ENCODE measurements at regions not wholly inside any gene's neighbourhood (a gene's known extent, or its start where the extent isn't known, plus 50 kb on each side); places are given as distances from the start of the nearest gene placed in this dataset.
"Not testable (repeated sequence)": the region's sequence is repeated elsewhere in the genome, so short reads cannot be mapped to it uniquely, and the experiment has no call there.

- Histone ChIP-seq H3K9me3 (ENCODE audit: severe bottlenecking) (no peaks in the 10 kb centered on the region), H3K27me3 (ENCODE audit: insufficient read depth, low read depth, severe bottlenecking) (no peaks in the 10 kb centered on the region), H3K4me3 (ENCODE audit: low read depth, low read length) (no peak overlapping the region), H3K36me3 (no peaks in the 10 kb centered on the region), H3K27ac (no peak overlapping the region)
- DNase-seq = no peak
- TF ChIP-seq CTCF (IDR thresholded peaks at IDR 0.05; ENCODE audit: low read depth, low read length) = no peak
These were observed 110.2 kb upstream of the EGFLAM start for GRCh38 chr5:38148021-38148625.

GRCh38 chr5:38143384-38143783 is 115.0 kb upstream of the EGFLAM start:
- no peak for DNase-seq
- Histone ChIP-seq H3K27ac (no peak overlapping the region), H3K27me3 (ENCODE audit: insufficient read depth, low read depth, severe bottlenecking) (no peaks in the 10 kb centered on the region), H3K9me3 (ENCODE audit: severe bottlenecking) (no peaks in the 10 kb centered on the region), H3K36me3 (no peaks in the 10 kb centered on the region), H3K4me3 (ENCODE audit: low read depth, low read length) (no peak overlapping the region)
- no peak for TF ChIP-seq CTCF (IDR thresholded peaks at IDR 0.05; ENCODE audit: low read depth, low read length)

- H3K27me3 ChIP-seq (ENCODE audit: insufficient read depth, low read depth, severe bottlenecking) = no peaks in the 10 kb centered on the region
- DNase-seq = no peak
These were observed 116.7 kb upstream of the EGFLAM start for GRCh38 chr5:38141665-38142064.

GRCh38 chr5:38138574-38138973 is 119.8 kb upstream of the EGFLAM start:
- no peak overlapping the region for H3K27ac ChIP-seq
- no peak for DNase-seq
- H3K4me3 ChIP-seq (ENCODE audit: low read depth, low read length) = no peak overlapping the region
- no peaks in the 10 kb centered on the region for H3K27me3 ChIP-seq (ENCODE audit: insufficient read depth, low read depth, severe bottlenecking)
- TF ChIP-seq CTCF (IDR thresholded peaks at IDR 0.05; ENCODE audit: low read depth, low read length) = no peak
- no peaks in the 10 kb centered on the region for H3K36me3 ChIP-seq
- H3K9me3 ChIP-seq (ENCODE audit: severe bottlenecking) = no peaks in the 10 kb centered on the region

More at GRCh38 chr5:38141665-38142064, 116.7 kb upstream of the EGFLAM start:
- Histone ChIP-seq H3K4me3 (ENCODE audit: low read depth, low read length) (no peak overlapping the region), H3K9me3 (ENCODE audit: severe bottlenecking) (no peaks in the 10 kb centered on the region), H3K36me3 (no peaks in the 10 kb centered on the region), H3K27ac (no peak overlapping the region)
- no peak for TF ChIP-seq CTCF (IDR thresholded peaks at IDR 0.05; ENCODE audit: low read depth, low read length)

- Histone ChIP-seq H3K27ac (no peak overlapping the region), H3K27me3 (ENCODE audit: insufficient read depth, low read depth, severe bottlenecking) (no peaks in the 10 kb centered on the region), H3K4me3 (ENCODE audit: low read depth, low read length) (no peak overlapping the region), H3K9me3 (ENCODE audit: severe bottlenecking) (no peaks in the 10 kb centered on the region), H3K36me3 (no peaks in the 10 kb centered on the region)
- DNase-seq = no peak
- TF ChIP-seq CTCF (IDR thresholded peaks at IDR 0.05; ENCODE audit: low read depth, low read length) = no peak
These were observed 122.8 kb upstream of the EGFLAM start for GRCh38 chr5:38135486-38136039.

- no peaks in the 10 kb centered on the region for H3K36me3 ChIP-seq
- no peak for TF ChIP-seq CTCF (IDR thresholded peaks at IDR 0.05; ENCODE audit: low read depth, low read length)
These were observed 123.5 kb upstream of the EGFLAM start for GRCh38 chr5:38134810-38135209.

GRCh38 chr5:38134294-38134693 is 124.1 kb upstream of the EGFLAM start:
- H3K27ac ChIP-seq; H3K4me3 ChIP-seq (ENCODE audit: low read depth, low read length); H3K27me3 ChIP-seq (ENCODE audit: insufficient read depth, low read depth, severe bottlenecking); DNase-seq; H3K36me3 ChIP-seq; H3K9me3 ChIP-seq (ENCODE audit: severe bottlenecking): not testable (repeated sequence)

More at GRCh38 chr5:38134810-38135209, 123.5 kb upstream of the EGFLAM start:
- Histone ChIP-seq H3K9me3 (ENCODE audit: severe bottlenecking) (no peaks in the 10 kb centered on the region), H3K27me3 (ENCODE audit: insufficient read depth, low read depth, severe bottlenecking) (no peaks in the 10 kb centered on the region), H3K27ac (no peak overlapping the region), H3K4me3 (ENCODE audit: low read depth, low read length) (no peak overlapping the region)
- no peak for DNase-seq

Data from WERI-Rb-1 (cell line).